Neuronal stem cell (in vitro differentiated cells): ENCODE measurements at regions not wholly inside any gene's neighbourhood (a gene's known extent, or its start where the extent isn't known, plus 50 kb on each side); places are given as distances from the start of the nearest gene placed in this dataset.

ENCODE experiments used
- DNase-seq: peaks from one replicate; pipeline ENCODE4 v3.0.0-alpha.2; 2013; ENCODE audit warnings: low spot score
- H2AFZ ChIP-seq: one replicate; pipeline ENCODE4 v1.6.1; 2013; ENCODE audit warnings: mild to moderate bottlenecking, low read length, inconsistent platforms
- H2AK5ac ChIP-seq: 2 replicates; pipeline ENCODE4 v1.6.1; 2013; ENCODE audit warnings: low read depth, mild to moderate bottlenecking, inconsistent platforms, low read length, moderate library complexity, mixed read lengths
- H2BK120ac ChIP-seq: 2 replicates; pipeline ENCODE4 v1.6.1; 2013; ENCODE audit warnings: low read depth, mild to moderate bottlenecking, inconsistent platforms, low read length, moderate library complexity, mixed read lengths
- H2BK12ac ChIP-seq: one replicate; pipeline ENCODE4 v1.6.1; 2013; ENCODE audit warnings: low read length, inconsistent platforms
- H2BK15ac ChIP-seq: 2 replicates; pipeline ENCODE4 v1.6.1; 2013; ENCODE audit warnings: mild to moderate bottlenecking, low read length, inconsistent platforms, mixed read lengths
- H2BK5ac ChIP-seq: one replicate; pipeline ENCODE4 v1.6.1; 2013; ENCODE audit warnings: inconsistent platforms, mild to moderate bottlenecking, low read length, moderate library complexity
- H3K14ac ChIP-seq: one replicate; pipeline ENCODE4 v1.6.1; 2013; ENCODE audit warnings: low read length, inconsistent platforms
- H3K18ac ChIP-seq: 2 replicates; pipeline ENCODE4 v1.6.1; 2013; ENCODE audit warnings: low read length, inconsistent platforms
- H3K23ac ChIP-seq: 2 replicates; pipeline ENCODE4 v1.6.1; 2013; ENCODE audit warnings: low read depth, mild to moderate bottlenecking, mixed read lengths, low read length, inconsistent platforms; ENCODE audit not compliant: poor library complexity
- H3K27ac ChIP-seq: replicated peaks from 3 replicates; pipeline ENCODE4 v1.5.1; 2013; ENCODE audit warnings: low read length, inconsistent platforms
- H3K27me3 ChIP-seq, 3 experiments: 2 replicates each; pipeline ENCODE4 v1.6.1; 2013; ENCODE audit warnings: low read length in 3 of 3, mild to moderate bottlenecking in 2 of 3, inconsistent platforms in 1 of 3, low read depth in 1 of 3, mixed read lengths in 1 of 3, moderate library complexity in 1 of 3; ENCODE audit not compliant: control insufficient read depth in 3 of 3, insufficient read depth in 3 of 3
- H3K36me3 ChIP-seq, 2 donors: replicated peaks in 1 of 2; 2 replicates each; pipeline ENCODE4 v1.6.1; 2013; ENCODE audit warnings: low read length in 2 of 2; ENCODE audit not compliant: control insufficient read depth in 2 of 2, insufficient read depth in 2 of 2
- H3K4ac ChIP-seq: 2 replicates; pipeline ENCODE4 v1.6.1; 2013; ENCODE audit warnings: inconsistent platforms, mild to moderate bottlenecking, low read length, moderate library complexity
- H3K4me1 ChIP-seq, 2 donors: 1 replicate in 1 of 2; 2 replicates in 1 of 2; pipeline ENCODE4 v1.6.1; 2013; ENCODE audit warnings: low read length in 2 of 2, low read depth in 1 of 2; ENCODE audit not compliant: control insufficient read depth in 2 of 2, insufficient read depth in 1 of 2
- H3K4me2 ChIP-seq: one replicate; pipeline ENCODE4 v1.6.1; 2013; ENCODE audit warnings: mild to moderate bottlenecking, low read length, inconsistent platforms; ENCODE audit not compliant: insufficient read depth, poor library complexity, severe bottlenecking
- H3K4me3 ChIP-seq, 2 donors: 2 replicates each; pipeline ENCODE4 v1.5.1; 2013; ENCODE audit warnings: low read length in 2 of 2, mild to moderate bottlenecking in 2 of 2, inconsistent platforms in 1 of 2, moderate library complexity in 1 of 2
- H3K79me1 ChIP-seq: one replicate; pipeline ENCODE4 v1.6.1; 2013; ENCODE audit warnings: low read depth, mild to moderate bottlenecking, inconsistent platforms, low read length, moderate library complexity
- H3K9ac ChIP-seq: one replicate; pipeline ENCODE4 v1.6.1; 2013; ENCODE audit warnings: mild to moderate bottlenecking, low read depth, low read length, inconsistent platforms; ENCODE audit not compliant: poor library complexity
- H3K9me3 ChIP-seq, 2 donors: replicated peaks in 1 of 2; 2 replicates each; pipeline versions ENCODE3 to v1.6.1; 2013; ENCODE audit warnings: low read length in 2 of 2, mild to moderate bottlenecking in 2 of 2, inconsistent platforms in 1 of 2, low read depth in 1 of 2, mixed read lengths in 1 of 2, moderate library complexity in 1 of 2; ENCODE audit not compliant: control insufficient read depth in 2 of 2, insufficient read depth in 1 of 2
- H4K8ac ChIP-seq: one replicate; pipeline ENCODE4 v1.6.1; 2013; ENCODE audit warnings: low read depth, mild to moderate bottlenecking, inconsistent platforms, low read length, moderate library complexity
- H4K91ac ChIP-seq: one replicate; pipeline ENCODE4 v1.6.1; 2013; ENCODE audit warnings: low read length, low read depth, mild to moderate bottlenecking, inconsistent platforms; ENCODE audit not compliant: poor library complexity
- WGBS, 2 donors: extraction: QIAGEN DNeasy Blood & Tissue Kit; methylation state at CpG; one replicate each; pipeline ENCODE4 v1.1.7; 2013; ENCODE audit warnings: missing lambda C conversion rate in 2 of 2, mixed read lengths in 1 of 2; ENCODE audit not compliant: insufficient read length in 2 of 2, insufficient replicate concordance in 1 of 2; ENCODE audit errors: extremely low coverage in 2 of 2; 5-methylcytosine and 5-hydroxymethylcytosine counted together

DNA sequence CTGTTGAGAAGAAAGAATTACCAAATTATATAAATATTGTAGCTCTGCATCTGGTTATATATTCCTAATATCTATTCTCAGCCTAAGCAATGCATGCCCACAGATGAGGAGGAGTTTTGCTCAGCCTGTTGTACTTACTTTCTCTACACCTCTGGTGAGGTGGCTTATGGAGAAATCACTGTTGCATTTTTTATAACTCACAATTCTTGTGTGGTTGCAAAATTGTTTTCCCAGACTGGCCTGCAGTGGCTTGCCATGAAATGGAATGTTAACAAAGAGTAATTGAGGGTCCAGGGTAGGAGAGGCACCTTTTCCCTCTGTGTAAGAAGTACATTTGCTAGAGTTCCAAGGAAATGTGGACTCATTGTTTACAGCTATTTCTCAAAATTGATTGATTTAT, 202.0 kb upstream of the SEMA3E start:
- Histone ChIP-seq H3K27ac (no peak overlapping the region), H2AK5ac (no peak overlapping the region), H2AFZ (peak overlapping the region; percentile 15), H3K9me3 (no peaks in the 10 kb centered on the region), H3K4me3 (no peak overlapping the region), H3K4me1 (peaks cover 0 to 2% of the 10 kb centered on the region in 2 donors), H3K4ac (no peak overlapping the region), H2BK5ac (no peak overlapping the region), H3K9ac (no peak overlapping the region), H4K8ac (no peak overlapping the region), H3K4me2 (no peak overlapping the region), H2BK12ac (no peak overlapping the region), H2BK120ac (no peak overlapping the region), H3K79me1 (no peaks in the 10 kb centered on the region), H3K18ac (no peak overlapping the region), H2BK15ac (no peak overlapping the region), H3K23ac (no peak overlapping the region), H4K91ac (no peak overlapping the region), H3K36me3 (no peaks in the 10 kb centered on the region), H3K27me3 (no peaks in the 10 kb centered on the region), H3K14ac (no peak overlapping the region)
- DNase-seq: no peak

DNA sequence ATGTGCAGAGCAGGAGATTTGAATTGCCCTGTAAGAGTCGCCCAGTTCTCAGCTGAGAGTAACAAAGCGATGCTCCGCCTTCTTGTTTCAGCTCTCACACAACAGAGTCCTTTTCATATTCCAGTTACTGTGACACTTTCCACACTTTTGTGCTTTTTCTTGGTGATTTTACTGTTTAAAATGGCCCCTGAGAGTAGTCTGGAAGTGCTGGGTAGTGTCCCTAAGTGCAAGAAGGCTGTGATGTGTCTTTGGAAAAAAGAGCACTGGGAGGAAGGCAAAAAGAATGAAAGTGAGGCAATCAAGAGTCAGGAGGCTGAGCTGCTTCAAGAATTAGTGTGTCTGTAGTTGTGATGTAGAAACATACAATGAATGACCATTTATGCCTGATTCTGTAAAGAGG, 201.2 kb upstream of the SEMA3E start:
- H2BK120ac ChIP-seq: no peak overlapping the region
- no peaks in the 10 kb centered on the region for H3K79me1 ChIP-seq
- H2AFZ ChIP-seq: peak overlapping the region; percentile 86
- no peak overlapping the region for H3K27ac ChIP-seq
- H3K4ac ChIP-seq: no peak overlapping the region
- no peaks in the 10 kb centered on the region for H3K36me3 ChIP-seq
- WGBS, 2 donors: no CpG with 5 or more reads among the region's 3 CpGs
- no peak overlapping the region for H4K8ac ChIP-seq
- H3K4me2 ChIP-seq: no peak overlapping the region
- H4K91ac ChIP-seq: no peak overlapping the region
- DNase-seq: peak; percentile 3
- no peak overlapping the region for H2AK5ac ChIP-seq
- no peak overlapping the region for H2BK15ac ChIP-seq
- H3K18ac ChIP-seq: no peak overlapping the region
- no peak overlapping the region for H3K4me3 ChIP-seq
- H3K9ac ChIP-seq: no peak overlapping the region
- no peak overlapping the region for H2BK12ac ChIP-seq
- H3K9me3 ChIP-seq: no peaks in the 10 kb centered on the region
- no peaks in the 10 kb centered on the region for H3K27me3 ChIP-seq
- H3K14ac ChIP-seq: no peak overlapping the region
- no peak overlapping the region for H3K23ac ChIP-seq
- no peak overlapping the region for H2BK5ac ChIP-seq
- H3K4me1 ChIP-seq: peaks cover 0 to 2% of the 10 kb centered on the region in 2 donors

DNA sequence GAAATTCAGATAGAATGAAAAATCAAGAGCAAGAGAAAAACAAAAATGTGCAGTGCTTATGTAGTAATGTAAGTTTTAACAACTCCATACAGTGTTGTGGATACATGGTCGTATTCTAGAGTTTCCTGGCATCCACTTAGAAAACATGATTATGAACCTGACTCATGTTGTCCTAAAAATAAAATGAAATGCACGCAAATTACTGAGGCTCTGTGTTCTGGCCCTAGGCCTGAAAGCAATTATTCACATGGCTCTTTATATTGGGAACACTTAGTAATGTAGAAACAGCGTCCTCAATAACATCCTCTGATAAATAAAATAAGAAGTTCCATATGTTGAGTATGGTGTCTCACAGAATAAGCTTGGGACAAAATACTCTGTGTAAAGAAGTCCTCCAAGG, 200.2 kb upstream of the SEMA3E start:
- H3K4me1 ChIP-seq: peaks cover 0 to 2% of the 10 kb centered on the region in 2 donors
- DNase-seq: no peak
- H2AFZ ChIP-seq: no peak overlapping the region
- H2BK12ac ChIP-seq: no peak overlapping the region
- H2AK5ac ChIP-seq: no peak overlapping the region
- H3K27me3 ChIP-seq: no peaks in the 10 kb centered on the region
- no peak overlapping the region for H3K27ac ChIP-seq
- no peaks in the 10 kb centered on the region for H3K79me1 ChIP-seq
- WGBS, 2 donors: no CpG with 5 or more reads among the region's 3 CpGs
- H2BK5ac ChIP-seq: no peak overlapping the region
- H3K4ac ChIP-seq: no peak overlapping the region
- H4K91ac ChIP-seq: no peak overlapping the region
- H3K9ac ChIP-seq: no peak overlapping the region
- H2BK120ac ChIP-seq: no peak overlapping the region
- no peaks in the 10 kb centered on the region for H3K9me3 ChIP-seq
- H3K4me2 ChIP-seq: no peak overlapping the region
- H2BK15ac ChIP-seq: no peak overlapping the region
- no peaks in the 10 kb centered on the region for H3K36me3 ChIP-seq
- H3K18ac ChIP-seq: no peak overlapping the region
- H4K8ac ChIP-seq: no peak overlapping the region
- no peak overlapping the region for H3K23ac ChIP-seq
- H3K14ac ChIP-seq: no peak overlapping the region
- no peak overlapping the region for H3K4me3 ChIP-seq

DNA sequence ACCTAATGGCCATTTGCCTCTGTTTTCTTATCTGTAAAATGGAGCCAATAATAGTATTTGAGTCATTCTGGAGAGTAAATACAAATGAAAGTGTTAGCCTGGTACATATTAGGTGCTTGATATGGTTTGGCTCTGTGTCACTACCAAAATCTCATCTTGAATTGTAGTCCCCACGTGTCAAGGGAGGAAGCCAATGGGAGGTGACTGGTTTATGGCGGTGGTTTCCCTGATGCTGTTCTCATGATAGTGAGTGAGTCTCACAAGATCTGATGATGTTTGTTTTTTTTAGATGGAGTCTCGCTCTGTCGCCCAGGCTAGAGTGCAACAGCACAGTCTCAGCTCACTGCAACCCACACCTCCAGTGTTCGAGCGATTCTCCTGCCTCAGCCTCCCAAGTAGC, 194.0 kb upstream of the SEMA3E start:
- Histone ChIP-seq H3K4me3 (no peak overlapping the region), H3K23ac (no peak overlapping the region), H3K79me1 (no peaks in the 10 kb centered on the region), H3K4me1 (no peaks in the 10 kb centered on the region), H3K9me3 (no peaks in the 10 kb centered on the region), H3K9ac (no peak overlapping the region), H3K27me3 (no peaks in the 10 kb centered on the region), H2BK12ac (no peak overlapping the region), H3K4me2 (no peak overlapping the region), H3K14ac (no peak overlapping the region), H4K91ac (no peak overlapping the region), H3K4ac (no peak overlapping the region), H2AFZ (no peak overlapping the region), H2BK120ac (no peak overlapping the region), H2BK5ac (no peak overlapping the region), H2BK15ac (no peak overlapping the region), H3K27ac (no peak overlapping the region), H3K36me3 (no peaks in the 10 kb centered on the region), H4K8ac (no peak overlapping the region), H2AK5ac (no peak overlapping the region), H3K18ac (no peak overlapping the region)
- DNase-seq: no peak
- WGBS, 2 donors: no CpG with 5 or more reads among the region's 6 CpGs
